ENCODE measurements at regions not wholly inside any gene's neighbourhood (a gene's known extent, or its start where the extent isn't known, plus 50 kb on each side); places are given as distances from the start of the nearest gene placed in this dataset.

DNA sequence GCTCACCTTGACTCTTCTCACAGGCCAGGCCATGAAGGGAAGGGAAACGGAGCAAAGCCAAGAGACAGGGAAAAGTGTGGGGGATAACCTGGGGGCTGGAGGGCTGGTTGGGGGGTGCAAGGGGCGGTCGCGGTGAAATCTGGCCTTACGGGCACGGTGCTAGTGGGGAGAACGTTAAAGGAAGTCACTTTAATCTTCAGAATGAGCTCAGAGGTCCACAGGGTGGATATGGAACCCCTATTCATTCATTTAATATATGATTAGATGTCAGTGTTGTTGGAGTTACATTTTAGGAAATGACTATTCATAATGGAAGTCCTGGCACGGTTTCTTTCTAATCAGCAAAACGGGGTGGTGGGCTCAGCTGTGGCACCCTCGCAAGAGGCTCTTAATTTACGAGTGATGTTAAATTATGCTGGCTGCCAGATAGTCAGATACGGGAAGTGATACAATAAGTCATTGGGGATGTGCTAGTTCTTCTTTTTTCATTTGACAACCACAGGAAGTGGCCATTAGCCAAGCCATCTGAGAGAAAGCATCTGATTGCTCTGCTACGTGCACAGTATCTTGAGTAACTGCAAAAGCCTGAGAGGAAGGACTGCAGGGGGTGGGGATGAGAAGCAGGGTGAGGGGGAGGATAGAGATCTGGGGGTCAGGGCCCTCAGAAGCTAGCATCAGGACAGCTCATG is 253.0 kb downstream of the QKI start:
- ATAC-seq: peak; percentile 15; the same call in 2 of the 3 replicates
- H3K36me3 ChIP-seq (ENCODE audit: control insufficient read depth, insufficient read depth, low read length): no peaks in the 10 kb centered on the region
- TF ChIP-seq RBM34 (IDR thresholded peaks at IDR 0.05; ENCODE audit: borderline replicate concordance, insufficient read depth, low read length) (no peak), ETV6 (IDR thresholded peaks at IDR 0.05; ENCODE audit: borderline replicate concordance in 1 of 2, low read depth in 2 of 2, low read length in 1 of 2) (0 out of 4 replicates have a peak, but pooled peaks of 1 of the 2 experiments have one; percentile 26), ETV6 (CRISPR knock-in tag; IDR thresholded peaks at IDR 0.05; ENCODE audit: borderline replicate concordance) (no peak), POLR3G (IDR thresholded peaks at IDR 0.05; ENCODE audit: extremely low read depth, insufficient read length, insufficient replicate concordance) (no peak), LEF1 (IDR thresholded peaks at IDR 0.05) (no peak), CSDE1 (IDR thresholded peaks at IDR 0.05) (no peak), NELFE (IDR thresholded peaks at IDR 0.05; ENCODE audit: insufficient read depth, insufficient read length) (no peak), SP2 (IDR thresholded peaks at IDR 0.05; ENCODE audit: extremely low read depth, low read depth, low read length, poor library complexity, severe bottlenecking) (no peak), MYC (IDR thresholded peaks at IDR 0.05; ENCODE audit: low read depth, low read length) (no peak), MYC (CRISPR knock-in tag; IDR thresholded peaks at IDR 0.05; ENCODE audit: borderline replicate concordance, low read depth) (no peak), ASH1L (IDR thresholded peaks at IDR 0.05; ENCODE audit: borderline replicate concordance, low read depth, partially characterized antibody) (no peak), FOXM1 (IDR thresholded peaks at IDR 0.05; ENCODE audit: low read depth) (no peak), FOXM1 (CRISPR knock-in tag; IDR thresholded peaks at IDR 0.05; ENCODE audit: low read depth) (no peak), CTBP1 (IDR thresholded peaks at IDR 0.05; ENCODE audit: borderline replicate concordance) (peak; percentile 63; the same call in 1 of the 2 replicates), ZNF444 (CRISPR knock-in tag; IDR thresholded peaks at IDR 0.05) (no peak), ZNF785 (CRISPR knock-in tag; IDR thresholded peaks at IDR 0.05) (no peak)
- TF ChIP-seq, protein P1, sequence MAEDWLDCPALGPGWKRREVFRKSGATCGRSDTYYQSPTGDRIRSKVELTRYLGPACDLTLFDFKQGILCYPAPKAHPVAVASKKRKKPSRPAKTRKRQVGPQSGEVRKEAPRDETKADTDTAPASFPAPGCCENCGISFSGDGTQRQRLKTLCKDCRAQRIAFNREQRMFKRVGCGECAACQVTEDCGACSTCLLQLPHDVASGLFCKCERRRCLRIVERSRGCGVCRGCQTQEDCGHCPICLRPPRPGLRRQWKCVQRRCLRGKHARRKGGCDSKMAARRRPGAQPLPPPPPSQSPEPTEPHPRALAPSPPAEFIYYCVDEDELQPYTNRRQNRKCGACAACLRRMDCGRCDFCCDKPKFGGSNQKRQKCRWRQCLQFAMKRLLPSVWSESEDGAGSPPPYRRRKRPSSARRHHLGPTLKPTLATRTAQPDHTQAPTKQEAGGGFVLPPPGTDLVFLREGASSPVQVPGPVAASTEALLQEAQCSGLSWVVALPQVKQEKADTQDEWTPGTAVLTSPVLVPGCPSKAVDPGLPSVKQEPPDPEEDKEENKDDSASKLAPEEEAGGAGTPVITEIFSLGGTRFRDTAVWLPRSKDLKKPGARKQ (CRISPR knock-in tag; IDR thresholded peaks at IDR 0.05): no peak
- TF ChIP-seq, protein P2, sequence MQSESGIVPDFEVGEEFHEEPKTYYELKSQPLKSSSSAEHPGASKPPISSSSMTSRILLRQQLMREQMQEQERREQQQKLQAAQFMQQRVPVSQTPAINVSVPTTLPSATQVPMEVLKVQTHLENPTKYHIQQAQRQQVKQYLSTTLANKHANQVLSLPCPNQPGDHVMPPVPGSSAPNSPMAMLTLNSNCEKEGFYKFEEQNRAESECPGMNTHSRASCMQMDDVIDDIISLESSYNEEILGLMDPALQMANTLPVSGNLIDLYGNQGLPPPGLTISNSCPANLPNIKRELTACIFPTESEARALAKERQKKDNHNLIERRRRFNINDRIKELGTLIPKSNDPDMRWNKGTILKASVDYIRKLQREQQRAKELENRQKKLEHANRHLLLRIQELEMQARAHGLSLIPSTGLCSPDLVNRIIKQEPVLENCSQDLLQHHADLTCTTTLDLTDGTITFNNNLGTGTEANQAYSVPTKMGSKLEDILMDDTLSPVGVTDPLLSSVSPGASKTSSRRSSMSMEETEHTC (IDR thresholded peaks at IDR 0.05): no peak
- TF ChIP-seq, protein P3, sequence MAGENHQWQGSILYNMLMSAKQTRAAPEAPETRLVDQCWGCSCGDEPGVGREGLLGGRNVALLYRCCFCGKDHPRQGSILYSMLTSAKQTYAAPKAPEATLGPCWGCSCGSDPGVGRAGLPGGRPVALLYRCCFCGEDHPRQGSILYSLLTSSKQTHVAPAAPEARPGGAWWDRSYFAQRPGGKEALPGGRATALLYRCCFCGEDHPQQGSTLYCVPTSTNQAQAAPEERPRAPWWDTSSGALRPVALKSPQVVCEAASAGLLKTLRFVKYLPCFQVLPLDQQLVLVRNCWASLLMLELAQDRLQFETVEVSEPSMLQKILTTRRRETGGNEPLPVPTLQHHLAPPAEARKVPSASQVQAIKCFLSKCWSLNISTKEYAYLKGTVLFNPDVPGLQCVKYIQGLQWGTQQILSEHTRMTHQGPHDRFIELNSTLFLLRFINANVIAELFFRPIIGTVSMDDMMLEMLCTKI (IDR thresholded peaks at IDR 0.05; ENCODE audit: partially characterized antibody): no peak

More for the DNA sequence above, 253.0 kb downstream of the QKI start:
- peaks cover 6 to 9% of the 10 kb centered on the region in 2 experiments; a peak in 3 of 5 replicates for H3K4me1 ChIP-seq (replicated peaks in 1 of 2; ENCODE audit: control insufficient read depth in 2 of 2, insufficient read depth in 2 of 2, low read length in 2 of 2)
- no peak overlapping the region for H3K27ac ChIP-seq (ENCODE audit: extremely low read depth, low read depth, low read length)
- no peaks in the 10 kb centered on the region; the same call in 1 of the 2 replicates for H4K20me1 ChIP-seq (replicated peaks; ENCODE audit: control insufficient read depth, insufficient read depth, low read length)
- H3K9me1 ChIP-seq (ENCODE audit: control insufficient read depth, insufficient read depth, low read length): no peaks in the 10 kb centered on the region
- intact Hi-C loops (cut with micrococcal nuclease): no loop called here
- H2AFZ ChIP-seq (ENCODE audit: low read depth, low read length): no peak overlapping the region
- no peak overlapping the region for H3K4me2 ChIP-seq (ENCODE audit: insufficient read depth, low read length)
- CTCF ChIA-PET (ENCODE audit: low intra/inter-chr PET ratio): no interaction called here
- DNase-seq (ENCODE audit: extremely low read depth in 1 of 4, low spot score in 3 of 4) (peak in 1 of 4 experiments; percentile 20), FAIRE-seq (no peak)
- H3K4me3 ChIP-seq: no peak overlapping the region
- no peak overlapping the region for H3K9ac ChIP-seq (ENCODE audit: insufficient read depth in 1 of 2, low read depth in 2 of 2, low read length in 2 of 2)
- BruUV-seq (replicated peaks): no TSS peak
- H3K27me3 ChIP-seq (ENCODE audit: control insufficient read depth in 2 of 2, insufficient read depth in 2 of 2, low read length in 2 of 2): peaks cover 19 to 43% of the 10 kb centered on the region in 2 experiments; a peak in 4 of 5 replicates
- WGBS (ENCODE audit: insufficient coverage, low coverage, missing lambda C conversion rate): 21% methylated on average over 13 of the region's 13 CpGs
- POLR2A ChIA-PET: interaction anchor here (0.6 to 1.3 kb wide), 3 partner anchors 9 to 41 kb away, joined by 3 read pairs; no protein-coding TSS in a partner anchor
- peaks cover 6% of the 10 kb centered on the region; the same call in 1 of the 2 replicates for H3K9me3 ChIP-seq (replicated peaks; ENCODE audit: control insufficient read depth, insufficient read depth, low read depth, low read length)
- in situ Hi-C loops (cut with MboI): no loop called here
- H3K79me2 ChIP-seq (ENCODE audit: control insufficient read depth, insufficient read depth, low read length): no peaks in the 10 kb centered on the region

Measured in K562 (cell line).